ENCODE measurements at regions not wholly inside any gene's neighbourhood (a gene's known extent, or its start where the extent isn't known, plus 50 kb on each side); places are given as distances from the start of the nearest gene placed in this dataset.

DNA sequence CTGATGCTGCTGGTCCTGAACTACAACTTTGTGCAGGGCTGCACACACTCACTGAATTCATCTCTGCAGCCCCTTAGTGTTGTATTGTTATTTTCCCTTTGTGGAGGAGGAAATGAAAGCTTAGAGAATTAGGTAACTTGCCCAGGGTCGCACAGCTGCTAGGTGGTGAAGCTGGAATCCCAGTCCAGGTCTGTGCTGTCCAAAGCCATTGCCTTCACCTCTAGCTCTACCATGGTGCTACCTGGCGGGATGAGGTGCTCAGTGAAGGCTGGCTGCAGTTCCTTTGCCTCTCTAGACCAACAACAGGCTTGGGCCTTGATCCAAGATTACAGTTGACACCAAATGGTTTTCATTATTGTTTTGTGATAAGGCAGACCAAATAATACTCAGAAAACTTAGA is 177.8 kb upstream of the PITX1 start:
- no peaks in the 10 kb centered on the region for H3K9me3 ChIP-seq
- TF ChIP-seq, protein P1, sequence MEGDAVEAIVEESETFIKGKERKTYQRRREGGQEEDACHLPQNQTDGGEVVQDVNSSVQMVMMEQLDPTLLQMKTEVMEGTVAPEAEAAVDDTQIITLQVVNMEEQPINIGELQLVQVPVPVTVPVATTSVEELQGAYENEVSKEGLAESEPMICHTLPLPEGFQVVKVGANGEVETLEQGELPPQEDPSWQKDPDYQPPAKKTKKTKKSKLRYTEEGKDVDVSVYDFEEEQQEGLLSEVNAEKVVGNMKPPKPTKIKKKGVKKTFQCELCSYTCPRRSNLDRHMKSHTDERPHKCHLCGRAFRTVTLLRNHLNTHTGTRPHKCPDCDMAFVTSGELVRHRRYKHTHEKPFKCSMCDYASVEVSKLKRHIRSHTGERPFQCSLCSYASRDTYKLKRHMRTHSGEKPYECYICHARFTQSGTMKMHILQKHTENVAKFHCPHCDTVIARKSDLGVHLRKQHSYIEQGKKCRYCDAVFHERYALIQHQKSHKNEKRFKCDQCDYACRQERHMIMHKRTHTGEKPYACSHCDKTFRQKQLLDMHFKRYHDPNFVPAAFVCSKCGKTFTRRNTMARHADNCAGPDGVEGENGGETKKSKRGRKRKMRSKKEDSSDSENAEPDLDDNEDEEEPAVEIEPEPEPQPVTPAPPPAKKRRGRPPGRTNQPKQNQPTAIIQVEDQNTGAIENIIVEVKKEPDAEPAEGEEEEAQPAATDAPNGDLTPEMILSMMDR (IDR thresholded peaks at IDR 0.05; ENCODE audit: low read depth, low read length) = no peak
- H3K4me3 ChIP-seq (ENCODE audit: low read depth, low read length) = no peak overlapping the region
- H3K27me3 ChIP-seq = no peaks in the 10 kb centered on the region
- H3K4me1 ChIP-seq = peaks cover 5% of the 10 kb centered on the region
- H3K36me3 ChIP-seq = no peaks in the 10 kb centered on the region
- no peak for DNase-seq

DNA sequence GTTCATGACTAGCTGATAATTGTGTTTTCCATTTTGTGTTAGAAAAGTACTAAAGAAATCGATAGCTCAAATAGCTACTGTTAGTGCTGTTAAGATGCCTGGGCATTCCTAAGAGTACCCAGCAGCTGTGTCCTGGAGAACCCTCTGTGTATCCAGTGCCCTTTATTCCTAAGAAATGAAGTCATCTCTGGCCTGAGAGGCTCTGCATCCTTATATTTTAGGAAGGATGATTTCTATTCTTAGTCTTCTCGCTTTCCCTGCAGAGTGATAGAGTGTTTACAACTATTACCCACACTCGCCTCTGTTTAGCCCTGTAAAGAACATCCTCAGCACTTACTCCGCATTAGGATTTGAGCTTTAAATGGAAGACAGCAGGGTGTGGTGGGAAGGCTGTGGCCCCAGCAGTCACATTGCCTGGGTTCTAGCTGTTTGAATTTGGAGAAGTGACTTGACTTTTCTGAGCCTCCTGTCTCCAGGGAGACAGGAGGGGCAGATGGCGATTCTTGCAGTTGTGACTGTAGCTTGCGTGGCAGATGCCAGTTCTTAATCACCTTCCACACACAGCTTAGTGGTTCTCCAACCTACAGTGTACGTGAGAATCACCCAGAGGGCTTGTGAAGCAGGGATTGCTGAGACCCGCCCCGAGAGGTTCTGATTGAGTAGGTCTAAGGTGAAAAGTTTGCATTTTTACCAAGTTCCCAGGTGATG is 177.2 kb upstream of the PITX1 start:
- H3K36me3 ChIP-seq = no peaks in the 10 kb centered on the region

DNA sequence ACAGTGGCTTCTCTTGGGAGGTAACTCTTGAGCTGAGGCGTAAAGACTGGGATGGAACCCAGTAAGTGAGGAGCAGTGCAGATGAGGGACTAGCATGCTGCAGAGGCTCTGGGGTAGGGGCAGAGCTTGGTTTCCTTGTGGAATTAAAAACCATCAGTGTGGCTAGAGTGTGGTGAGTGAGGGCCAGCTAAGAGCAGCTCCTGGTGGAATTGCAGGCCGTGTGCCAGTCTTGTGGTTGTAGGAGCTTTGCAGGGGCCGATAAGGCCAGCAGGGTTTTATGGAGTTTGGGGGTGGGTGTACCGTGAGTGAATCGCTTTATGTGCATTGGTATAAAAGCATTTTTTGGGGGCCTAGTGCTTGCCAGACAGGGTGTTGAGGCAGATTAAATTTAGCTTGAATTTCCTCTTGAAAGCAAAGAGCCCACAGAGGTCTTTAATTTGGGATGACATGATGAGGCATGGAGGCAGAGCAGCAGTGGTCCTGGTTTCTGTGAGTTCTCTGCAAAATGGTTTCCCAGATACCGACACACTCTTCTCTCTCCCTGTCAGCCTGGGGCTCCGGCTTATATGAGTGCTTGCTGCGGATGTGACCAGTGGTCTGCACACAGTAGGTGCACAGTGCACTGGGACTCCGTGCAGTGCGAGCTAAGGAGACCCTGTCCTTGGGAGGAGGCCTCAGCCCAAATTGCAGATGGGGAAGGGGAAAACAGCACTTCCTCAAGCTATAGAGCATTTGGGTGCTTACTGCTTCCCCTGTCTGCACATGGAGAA is 176.4 kb upstream of the PITX1 start:
- peaks cover 5% of the 10 kb centered on the region for H3K4me1 ChIP-seq
- H3K36me3 ChIP-seq = no peaks in the 10 kb centered on the region
- no peak overlapping the region for H3K4me3 ChIP-seq (ENCODE audit: low read depth, low read length)
- DNase-seq = no peak
- no peaks in the 10 kb centered on the region for H3K27me3 ChIP-seq
- no peaks in the 10 kb centered on the region for H3K9me3 ChIP-seq
- TF ChIP-seq, protein P1 (IDR thresholded peaks at IDR 0.05; ENCODE audit: low read depth, low read length) = no peak

More for the DNA sequence above, 177.2 kb upstream of the PITX1 start:
- TF ChIP-seq, protein P1 (IDR thresholded peaks at IDR 0.05; ENCODE audit: low read depth, low read length) = no peak
- H3K9me3 ChIP-seq = no peaks in the 10 kb centered on the region
- DNase-seq = no peak
- peaks cover 5% of the 10 kb centered on the region for H3K4me1 ChIP-seq
- H3K27me3 ChIP-seq = no peaks in the 10 kb centered on the region
- no peak overlapping the region for H3K4me3 ChIP-seq (ENCODE audit: low read depth, low read length)

DNA sequence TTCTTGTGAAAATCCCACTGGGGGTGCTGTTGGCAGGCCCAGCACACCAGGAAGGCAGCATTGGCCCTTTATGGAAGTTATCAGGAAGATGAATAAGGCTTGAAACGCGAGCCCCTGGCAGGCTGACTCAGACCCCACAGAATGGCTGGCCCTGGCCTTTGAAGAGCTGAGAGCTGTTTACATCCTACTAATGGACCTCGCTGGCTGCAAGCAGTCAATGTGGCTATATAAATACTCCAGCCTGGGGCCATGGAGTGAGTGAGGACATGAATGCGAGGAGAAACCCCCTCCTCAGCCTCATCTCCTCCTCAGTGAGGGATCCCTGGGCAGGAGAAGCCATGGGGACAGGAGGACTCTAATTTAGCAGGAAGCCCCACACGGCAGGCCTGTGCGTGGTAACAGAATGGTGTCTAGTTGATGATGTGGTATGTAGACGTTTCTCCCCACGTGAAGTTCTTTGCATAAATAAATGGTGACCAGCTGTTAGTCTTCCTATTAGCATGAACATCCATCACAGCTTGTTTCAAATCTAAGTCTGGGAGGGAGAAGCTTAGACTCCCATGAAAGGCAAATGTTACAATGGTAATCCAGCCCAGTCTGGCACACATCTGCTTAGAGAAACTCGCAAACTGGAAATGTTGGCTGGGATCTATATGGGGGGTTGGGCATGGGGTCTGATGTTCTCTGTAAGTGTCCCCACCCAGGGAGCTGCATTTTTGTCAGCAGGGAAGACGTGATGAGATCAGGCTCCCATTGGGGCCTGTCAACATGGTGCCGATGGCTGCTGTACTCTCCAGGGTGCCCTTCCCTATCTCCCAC is 175.1 kb upstream of the PITX1 start:
- Histone ChIP-seq H3K27me3 (no peaks in the 10 kb centered on the region), H3K36me3 (no peaks in the 10 kb centered on the region), H3K9me3 (no peaks in the 10 kb centered on the region), H3K4me3 (ENCODE audit: low read depth, low read length) (no peak overlapping the region), H3K4me1 (peaks cover 5% of the 10 kb centered on the region)
- TF ChIP-seq, protein P1 (IDR thresholded peaks at IDR 0.05; ENCODE audit: low read depth, low read length) = no peak
- DNase-seq = peak; percentile 26

DNA sequence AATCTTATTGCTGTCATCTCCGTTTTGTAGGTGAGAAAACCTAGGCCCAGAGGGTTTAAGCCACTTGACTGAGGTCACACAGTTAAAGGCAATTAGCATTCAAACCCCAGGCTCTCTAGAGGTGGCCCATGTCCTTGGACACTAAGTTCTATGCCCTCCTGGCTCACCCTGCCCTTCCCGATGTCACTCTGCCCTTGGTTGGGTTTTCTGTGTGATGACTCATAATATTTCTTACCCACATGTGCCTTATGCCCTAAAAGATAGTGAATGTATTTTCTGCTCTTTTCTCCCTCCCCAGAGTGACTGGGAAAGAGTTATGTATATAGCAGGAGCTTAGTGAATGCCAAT is 174.5 kb upstream of the PITX1 start:
- H3K4me1 ChIP-seq = peaks cover 5% of the 10 kb centered on the region
- TF ChIP-seq, protein P1 (IDR thresholded peaks at IDR 0.05; ENCODE audit: low read depth, low read length) = no peak

More for the DNA sequence above, 174.5 kb upstream of the PITX1 start:
- Histone ChIP-seq H3K36me3 (no peaks in the 10 kb centered on the region), H3K4me3 (ENCODE audit: low read depth, low read length) (no peak overlapping the region), H3K9me3 (no peaks in the 10 kb centered on the region), H3K27me3 (no peaks in the 10 kb centered on the region)
- DNase-seq = no peak
